KMS-11 (cell line): ENCODE measurements at regions not wholly inside any gene's neighbourhood (a gene's known extent, or its start where the extent isn't known, plus 50 kb on each side); places are given as distances from the start of the nearest gene placed in this dataset.

Experiments used
- H2AFZ ChIP-seq: fragments of 200-600 bp; sonication (generic); 2 replicates; pipeline ENCODE4 v1.6.1; 2016; ENCODE audit warnings: antibody characterized with exemption, mixed run types, low read depth
- H3K27ac ChIP-seq: fragments of 200-600 bp; sonication (generic); 2 replicates; pipeline ENCODE4 v1.6.1; 2016; ENCODE audit warnings: mild to moderate bottlenecking, mixed run types
- H3K27me3 ChIP-seq: fragments of 200-600 bp; sonication (generic); 2 replicates; pipeline ENCODE4 v1.6.1; 2017; ENCODE audit warnings: mild to moderate bottlenecking, low read depth, mixed run types, moderate library complexity; ENCODE audit not compliant: insufficient read depth
- H3K36me3 ChIP-seq: fragments of 200-600 bp; sonication (generic); 2 replicates; pipeline ENCODE4 v1.6.1; 2017; ENCODE audit warnings: mild to moderate bottlenecking, mixed run types; ENCODE audit not compliant: insufficient read depth
- H3K4me1 ChIP-seq: fragments of 200-600 bp; sonication (generic); 2 replicates; pipeline ENCODE4 v1.6.1; 2016; ENCODE audit warnings: mild to moderate bottlenecking, low read depth, mixed run types; ENCODE audit not compliant: poor library complexity, severe bottlenecking
- H3K4me2 ChIP-seq: fragments of 200-600 bp; sonication (generic); 2 replicates; pipeline ENCODE4 v1.7.0; 2016; ENCODE audit warnings: mild to moderate bottlenecking, mixed run types
- H3K4me3 ChIP-seq: fragments of 200-600 bp; sonication (generic); IDR thresholded peaks from 2 replicates; pipeline ENCODE4 v1.6.1; 2017; ENCODE audit warnings: low read depth, low read length, mixed read lengths; ENCODE audit not compliant: insufficient read depth
- H3K79me2 ChIP-seq: fragments of 200-600 bp; sonication (generic); 2 replicates; pipeline ENCODE4 v1.6.1; 2016; ENCODE audit warnings: low read depth, mixed run types; ENCODE audit not compliant: insufficient read depth
- H3K9ac ChIP-seq: fragments of 200-600 bp; sonication (generic); 2 replicates; pipeline ENCODE4 v1.6.1; 2016; ENCODE audit warnings: mild to moderate bottlenecking, mixed run types
- H4K20me1 ChIP-seq: fragments of 200-600 bp; sonication (generic); 2 replicates; pipeline ENCODE4 v1.6.1; 2016; ENCODE audit warnings: mild to moderate bottlenecking, mixed run types; ENCODE audit not compliant: insufficient read depth
- CTCF ChIP-seq: fragments of 200-600 bp; sonication (generic); conservative IDR thresholded peaks from 2 replicates; pipeline ENCODE4 v1.6.1; 2017; ENCODE audit warnings: low read depth, mild to moderate bottlenecking, antibody characterized with exemption, low read length, moderate library complexity, mixed read lengths

DNA sequence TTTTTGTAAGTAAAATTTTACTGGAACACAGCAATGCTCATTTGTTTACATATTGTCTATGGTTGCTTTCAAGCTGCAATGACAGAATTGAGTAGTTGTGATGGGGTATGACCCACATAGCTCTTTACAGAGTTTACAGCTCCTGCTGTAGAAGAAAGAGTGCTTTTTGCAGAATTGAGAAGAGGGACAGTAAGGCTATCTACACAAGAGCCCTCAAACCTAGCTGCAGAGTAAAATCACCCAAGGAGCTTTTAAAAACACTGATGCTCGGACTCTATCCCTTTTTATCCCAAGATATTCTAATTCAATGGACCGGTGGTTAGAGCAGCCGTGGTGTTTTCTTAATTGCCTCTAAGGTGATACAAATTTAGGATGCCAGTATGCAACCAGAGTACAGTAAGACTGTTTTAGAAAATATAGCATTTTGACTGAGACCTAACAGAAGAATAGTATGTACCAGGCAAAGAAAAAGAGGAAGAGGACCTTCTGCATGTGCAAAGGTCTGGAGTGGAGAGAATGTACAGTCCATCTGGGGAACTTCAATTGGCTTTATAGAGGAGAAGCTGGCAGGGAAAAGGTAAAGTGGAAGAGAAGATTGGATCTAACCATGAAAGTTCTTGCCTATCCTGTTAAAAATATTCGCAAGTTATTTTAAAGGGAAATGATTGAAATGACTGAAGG is 663.6 kb upstream of the CPEB2 start:
- no peaks in the 10 kb centered on the region for H3K36me3 ChIP-seq
- H4K20me1 ChIP-seq = no peaks in the 10 kb centered on the region
- no peak overlapping the region for H3K4me3 ChIP-seq
- TF ChIP-seq CTCF = no peak
- no peak overlapping the region for H3K9ac ChIP-seq
- H3K4me2 ChIP-seq = no peak overlapping the region
- H3K4me1 ChIP-seq = no peaks in the 10 kb centered on the region
- no peaks in the 10 kb centered on the region for H3K27me3 ChIP-seq
- H3K79me2 ChIP-seq = no peaks in the 10 kb centered on the region
- H2AFZ ChIP-seq = no peak overlapping the region
- H3K27ac ChIP-seq = no peak overlapping the region

- Histone ChIP-seq H3K27ac (no peak overlapping the region), H3K4me2 (no peak overlapping the region), H3K4me3 (no peak overlapping the region), H4K20me1 (no peaks in the 10 kb centered on the region), H3K79me2 (no peaks in the 10 kb centered on the region), H3K9ac (no peak overlapping the region), H3K4me1 (no peaks in the 10 kb centered on the region), H3K27me3 (no peaks in the 10 kb centered on the region), H2AFZ (no peak overlapping the region), H3K36me3 (no peaks in the 10 kb centered on the region)
- TF ChIP-seq CTCF = no peak
These were observed 662.6 kb upstream of the CPEB2 start for GRCh38 chr4:14339715-14340114.

GRCh38 chr4:14340321-14340720 is 662.0 kb upstream of the CPEB2 start:
- Histone ChIP-seq H3K27me3 (no peaks in the 10 kb centered on the region), H3K4me3 (no peak overlapping the region), H3K79me2 (no peaks in the 10 kb centered on the region), H3K4me1 (no peaks in the 10 kb centered on the region), H4K20me1 (no peaks in the 10 kb centered on the region), H2AFZ (no peak overlapping the region), H3K9ac (no peak overlapping the region), H3K36me3 (no peaks in the 10 kb centered on the region), H3K27ac (no peak overlapping the region), H3K4me2 (no peak overlapping the region)
- TF ChIP-seq CTCF = no peak

DNA sequence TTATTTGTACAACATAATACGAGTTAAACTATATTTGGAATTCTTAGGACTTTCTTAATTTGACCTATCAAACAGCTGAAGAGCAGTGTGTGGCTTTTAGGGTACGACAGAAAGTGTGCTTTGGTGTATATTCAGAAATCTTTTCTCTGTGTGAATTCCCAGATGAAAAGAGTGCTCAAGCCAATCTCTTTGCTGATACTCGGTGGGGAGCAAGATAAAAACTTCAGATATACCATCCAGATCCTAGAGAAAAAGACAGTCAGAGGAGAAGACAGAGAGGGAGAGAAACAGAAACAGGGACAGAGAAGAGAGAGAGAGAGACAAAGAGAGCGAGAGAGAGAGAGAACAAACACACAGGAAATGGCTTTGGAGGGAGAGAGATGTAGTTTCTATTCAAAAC is 658.3 kb upstream of the CPEB2 start:
- Histone ChIP-seq H3K4me1 (no peaks in the 10 kb centered on the region), H3K79me2 (no peaks in the 10 kb centered on the region), H3K27me3 (no peaks in the 10 kb centered on the region), H3K27ac (no peak overlapping the region), H3K36me3 (no peaks in the 10 kb centered on the region), H4K20me1 (no peaks in the 10 kb centered on the region), H2AFZ (no peak overlapping the region), H3K4me3 (no peak overlapping the region), H3K9ac (no peak overlapping the region), H3K4me2 (no peak overlapping the region)
- no peak for TF ChIP-seq CTCF
